H9 (cell line): ENCODE measurements at regions not wholly inside any gene's neighbourhood (a gene's known extent, or its start where the extent isn't known, plus 50 kb on each side); places are given as distances from the start of the nearest gene placed in this dataset.

Experiments
- DNase-seq: peaks from one replicate; pipeline ENCODE4 v3.0.0-alpha.2; 2017
- H2AFZ ChIP-seq: one replicate; pipeline ENCODE4 v1.6.1; 2013; ENCODE audit warnings: mild to moderate bottlenecking, low read length, control low read depth, moderate library complexity
- H2AK5ac ChIP-seq: 2 replicates; pipeline ENCODE4 v1.6.1; 2013; ENCODE audit warnings: low read length, control low read depth, mixed read lengths; ENCODE audit not compliant: insufficient read length
- H2BK120ac ChIP-seq: one replicate; pipeline ENCODE4 v1.6.1; 2013; ENCODE audit warnings: low read depth, mild to moderate bottlenecking, low read length, control low read depth, inconsistent platforms; ENCODE audit not compliant: poor library complexity, severe bottlenecking
- H2BK12ac ChIP-seq: 2 replicates; pipeline ENCODE4 v1.6.1; 2013; ENCODE audit warnings: low read length, control low read depth, mixed read lengths, low read depth; ENCODE audit not compliant: insufficient read length
- H2BK15ac ChIP-seq: 2 replicates; pipeline ENCODE4 v1.6.1; 2013; ENCODE audit warnings: low read depth, low read length, control low read depth
- H2BK20ac ChIP-seq: one replicate; pipeline ENCODE4 v1.6.1; 2013; ENCODE audit warnings: low read depth, mild to moderate bottlenecking, low read length, control low read depth, inconsistent platforms; ENCODE audit not compliant: poor library complexity, severe bottlenecking
- H2BK5ac ChIP-seq: 2 replicates; pipeline ENCODE4 v1.6.1; 2013; ENCODE audit warnings: low read length, control low read depth, mixed read lengths; ENCODE audit not compliant: insufficient read length
- H3K14ac ChIP-seq: 2 replicates; pipeline ENCODE4 v1.6.1; 2013; ENCODE audit warnings: low read length, control low read depth; ENCODE audit not compliant: insufficient read depth
- H3K18ac ChIP-seq: 2 replicates; pipeline ENCODE4 v1.6.1; 2013; ENCODE audit warnings: low read depth, mild to moderate bottlenecking, mixed read lengths, low read length, control low read depth; ENCODE audit not compliant: insufficient read length
- H3K23ac ChIP-seq: 2 replicates; pipeline ENCODE4 v1.6.1; 2013; ENCODE audit warnings: low read length, control low read depth, mixed read lengths, low read depth; ENCODE audit not compliant: insufficient read length
- H3K23me2 ChIP-seq: 2 replicates; pipeline ENCODE4 v1.6.1; 2013; ENCODE audit warnings: low read depth, mild to moderate bottlenecking, mixed read lengths, low read length, control low read depth; ENCODE audit not compliant: insufficient read length, poor library complexity, severe bottlenecking
- H3K27ac ChIP-seq: 2 replicates; pipeline ENCODE4 v1.5.1; 2013; ENCODE audit warnings: low read length, control low read depth, mixed read lengths, low read depth; ENCODE audit not compliant: insufficient read length
- H3K27me3 ChIP-seq: 2 replicates; pipeline ENCODE4 v1.6.1; 2013; ENCODE audit warnings: low read length, control low read depth, inconsistent platforms; ENCODE audit not compliant: insufficient read depth
- H3K4ac ChIP-seq: 2 replicates; pipeline ENCODE4 v1.6.1; 2013; ENCODE audit warnings: low read depth, mild to moderate bottlenecking, control low read depth, inconsistent platforms, low read length, moderate library complexity
- H3K4me1 ChIP-seq: 2 replicates; pipeline ENCODE4 v1.6.1; 2013; ENCODE audit warnings: low read length, control low read depth, inconsistent platforms; ENCODE audit not compliant: insufficient read depth
- H3K4me2 ChIP-seq: 2 replicates; pipeline ENCODE4 v1.6.1; 2013; ENCODE audit warnings: low read length, control low read depth, mixed read lengths; ENCODE audit not compliant: insufficient read length, insufficient read depth
- H3K56ac ChIP-seq: 2 replicates; pipeline ENCODE4 v1.6.1; 2013; ENCODE audit warnings: low read depth, mild to moderate bottlenecking, mixed read lengths, low read length, control low read depth; ENCODE audit not compliant: insufficient read length
- H3K79me1 ChIP-seq: 2 replicates; pipeline ENCODE4 v1.6.1; 2013; ENCODE audit warnings: low read depth, mild to moderate bottlenecking, moderate library complexity, low read length, control low read depth, inconsistent platforms; ENCODE audit not compliant: insufficient read depth, poor library complexity, severe bottlenecking
- H3K79me2 ChIP-seq: 2 replicates; pipeline ENCODE4 v1.6.1; 2013; ENCODE audit warnings: low read length, control low read depth, inconsistent platforms; ENCODE audit not compliant: insufficient read depth
- H3K9ac ChIP-seq: 2 replicates; pipeline ENCODE4 v1.6.1; 2013; ENCODE audit warnings: low read length, control low read depth, mixed read lengths; ENCODE audit not compliant: insufficient read length; ENCODE audit errors: extremely low read depth
- H3K9me3 ChIP-seq: one replicate; pipeline ENCODE4 v1.6.1; 2013; ENCODE audit warnings: low read depth, low read length, inconsistent platforms; ENCODE audit not compliant: control insufficient read depth
- H3T11ph ChIP-seq: one replicate; pipeline ENCODE4 v1.6.1; 2013; ENCODE audit warnings: mild to moderate bottlenecking, low read length, control low read depth, inconsistent platforms
- H4K20me1 ChIP-seq: one replicate; pipeline ENCODE4 v1.6.1; 2013; ENCODE audit not compliant: control insufficient read depth, insufficient read length, insufficient read depth
- H4K5ac ChIP-seq: 2 replicates; pipeline ENCODE4 v1.6.1; 2013; ENCODE audit warnings: low read depth, mild to moderate bottlenecking, mixed read lengths, low read length, control low read depth; ENCODE audit not compliant: insufficient read length
- H4K8ac ChIP-seq: replicated peaks from 2 replicates; pipeline ENCODE4 v1.6.1; 2013; ENCODE audit warnings: low read length, control low read depth, mixed read lengths, low read depth; ENCODE audit not compliant: insufficient read length
- H4K91ac ChIP-seq: 2 replicates; pipeline ENCODE4 v1.6.1; 2013; ENCODE audit warnings: low read depth, mild to moderate bottlenecking, moderate library complexity, mixed read lengths, low read length, control low read depth; ENCODE audit not compliant: insufficient read length
- H3K27ac Mint-ChIP-seq, 3 experiments: 2 replicates in 2 of 3; 3 replicates in 1 of 3; pipeline ENCODE4 v1.8.0; 2020 to 2021; ENCODE audit warnings: mixed read lengths in 3 of 3, mild to moderate bottlenecking in 1 of 3, moderate library complexity in 1 of 3
- H3K27me3 Mint-ChIP-seq: 2 replicates; pipeline ENCODE4 v1.8.0; 2021; ENCODE audit warnings: low read depth, mild to moderate bottlenecking, moderate library complexity, mixed read lengths
- H3K36me3 Mint-ChIP-seq, 3 experiments: 2 replicates in 2 of 3; 3 replicates in 1 of 3; pipeline ENCODE4 v1.8.0; 2020 to 2021; ENCODE audit warnings: low read depth in 3 of 3, mixed read lengths in 3 of 3; ENCODE audit not compliant: insufficient read depth in 1 of 3
- H3K4me1 Mint-ChIP-seq, 2 experiments: 2 replicates each; pipeline ENCODE4 v1.8.0; 2020; ENCODE audit warnings: mixed read lengths in 2 of 2
- H3K4me3 Mint-ChIP-seq, 2 experiments: 2 replicates in 1 of 2; 3 replicates in 1 of 2; pipeline ENCODE4 v1.8.0; 2020 to 2021; ENCODE audit warnings: mild to moderate bottlenecking in 2 of 2, mixed read lengths in 2 of 2, moderate library complexity in 1 of 2
- H3K9me3 Mint-ChIP-seq, 2 experiments: 2 replicates in 1 of 2; 3 replicates in 1 of 2; pipeline ENCODE4 v1.8.0; 2020; ENCODE audit warnings: mild to moderate bottlenecking in 2 of 2, mixed read lengths in 2 of 2, moderate library complexity in 1 of 2
- TF ChIP-seq, protein P1 (sequence below): fragments of 200-600 bp; sonication (generic); conservative IDR thresholded peaks from 3 replicates; pipeline ENCODE4 v1.8.0; 2021; ENCODE audit warnings: antibody characterized with exemption, mild to moderate bottlenecking

DNA sequence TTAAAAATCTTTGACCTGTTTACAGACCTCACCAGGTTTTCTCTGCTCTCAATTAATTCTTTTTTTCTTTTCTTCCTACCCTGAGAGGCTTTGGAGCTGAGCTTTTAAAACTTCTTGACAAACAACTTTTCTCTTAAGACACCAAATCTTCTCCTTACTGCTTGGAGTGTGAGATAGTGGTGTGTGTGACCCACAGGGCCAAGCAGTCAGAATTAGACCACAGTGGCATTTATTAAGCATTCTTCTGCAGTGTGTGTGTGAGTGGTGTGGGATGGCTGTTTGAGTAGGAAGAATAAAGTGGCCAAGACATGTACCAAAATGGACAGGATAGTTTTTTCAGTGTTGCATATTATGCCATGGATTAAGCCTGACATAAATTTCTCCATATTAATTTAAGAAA, 665.1 kb downstream of the RAPGEF2 start:
- no peak overlapping the region for H2BK15ac ChIP-seq
- H2AFZ ChIP-seq = no peak overlapping the region
- H2AK5ac ChIP-seq = no peak overlapping the region
- H3K27me3 ChIP-seq = no peaks in the 10 kb centered on the region
- H3K4ac ChIP-seq = no peak overlapping the region
- H3K9me3 Mint-ChIP-seq = no peaks in the 10 kb centered on the region; a peak in 1 of 5 replicates
- H3K18ac ChIP-seq = no peak overlapping the region
- H3K27me3 Mint-ChIP-seq = no peaks in the 10 kb centered on the region
- H2BK20ac ChIP-seq = no peak overlapping the region
- H3K4me3 Mint-ChIP-seq = no peak overlapping the region
- H3K14ac ChIP-seq = no peak overlapping the region
- TF ChIP-seq, protein P1, sequence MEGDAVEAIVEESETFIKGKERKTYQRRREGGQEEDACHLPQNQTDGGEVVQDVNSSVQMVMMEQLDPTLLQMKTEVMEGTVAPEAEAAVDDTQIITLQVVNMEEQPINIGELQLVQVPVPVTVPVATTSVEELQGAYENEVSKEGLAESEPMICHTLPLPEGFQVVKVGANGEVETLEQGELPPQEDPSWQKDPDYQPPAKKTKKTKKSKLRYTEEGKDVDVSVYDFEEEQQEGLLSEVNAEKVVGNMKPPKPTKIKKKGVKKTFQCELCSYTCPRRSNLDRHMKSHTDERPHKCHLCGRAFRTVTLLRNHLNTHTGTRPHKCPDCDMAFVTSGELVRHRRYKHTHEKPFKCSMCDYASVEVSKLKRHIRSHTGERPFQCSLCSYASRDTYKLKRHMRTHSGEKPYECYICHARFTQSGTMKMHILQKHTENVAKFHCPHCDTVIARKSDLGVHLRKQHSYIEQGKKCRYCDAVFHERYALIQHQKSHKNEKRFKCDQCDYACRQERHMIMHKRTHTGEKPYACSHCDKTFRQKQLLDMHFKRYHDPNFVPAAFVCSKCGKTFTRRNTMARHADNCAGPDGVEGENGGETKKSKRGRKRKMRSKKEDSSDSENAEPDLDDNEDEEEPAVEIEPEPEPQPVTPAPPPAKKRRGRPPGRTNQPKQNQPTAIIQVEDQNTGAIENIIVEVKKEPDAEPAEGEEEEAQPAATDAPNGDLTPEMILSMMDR = no peak
- no peak overlapping the region for H4K8ac ChIP-seq
- H2BK5ac ChIP-seq = no peak overlapping the region
- H3K27ac Mint-ChIP-seq = peak overlapping the region in 2 of 3 experiments; percentile 10 to 47; a peak in 1 of 7 replicates
- no peaks in the 10 kb centered on the region for H3K23me2 ChIP-seq
- H3K4me2 ChIP-seq = no peak overlapping the region
- H3T11ph ChIP-seq = no peak overlapping the region
- no peak overlapping the region for H2BK12ac ChIP-seq
- H3K9me3 ChIP-seq = no peaks in the 10 kb centered on the region
- no peak overlapping the region for H3K56ac ChIP-seq
- H4K5ac ChIP-seq = no peak overlapping the region
- no peaks in the 10 kb centered on the region for H3K36me3 Mint-ChIP-seq
- no peaks in the 10 kb centered on the region for H3K79me1 ChIP-seq
- DNase-seq = no peak
- no peaks in the 10 kb centered on the region for H3K4me1 Mint-ChIP-seq
- no peak overlapping the region for H3K27ac ChIP-seq
- no peaks in the 10 kb centered on the region for H3K4me1 ChIP-seq
- H3K23ac ChIP-seq = no peak overlapping the region
- H3K9ac ChIP-seq = no peak overlapping the region
- H4K91ac ChIP-seq = no peak overlapping the region
- H3K79me2 ChIP-seq = no peaks in the 10 kb centered on the region
- H2BK120ac ChIP-seq = no peak overlapping the region
- no peaks in the 10 kb centered on the region for H4K20me1 ChIP-seq
